HG03060 (cell line): ENCODE measurements at regions not wholly inside any gene's neighbourhood (a gene's known extent, or its start where the extent isn't known, plus 50 kb on each side); places are given as distances from the start of the nearest gene placed in this dataset.

Source experiments
- ATAC-seq: cut with Tn5 transposase; IDR thresholded peaks from one replicate; pipeline ENCODE4 v1.9.1; 2021; ENCODE audit warnings: low read depth, moderate number of reproducible peaks; ENCODE audit not compliant: unreplicated experiment

GRCh38 chr5:174281855-174282254 is 236.3 kb downstream of the NSG2 start:
- no peak for ATAC-seq

GRCh38 chr5:174282391-174282790 is 236.9 kb downstream of the NSG2 start:
- ATAC-seq, result no peak

- ATAC-seq, result no peak
These were observed 237.9 kb downstream of the NSG2 start for GRCh38 chr5:174283211-174284005.

- ATAC-seq, result no peak
These were observed 239.4 kb downstream of the NSG2 start for GRCh38 chr5:174284873-174285272.

- ATAC-seq, result no peak
These were observed 242.3 kb downstream of the NSG2 start for GRCh38 chr5:174287761-174288160.

- ATAC-seq, result no peak
These were observed 242.9 kb downstream of the NSG2 start for GRCh38 chr5:174288439-174288838.

- ATAC-seq, result no peak
These were observed 245.7 kb downstream of the NSG2 start for GRCh38 chr5:174291162-174291561.

GRCh38 chr5:174292348-174292747 is 246.8 kb downstream of the NSG2 start:
- no peak for ATAC-seq

GRCh38 chr5:174293006-174293405 is 247.5 kb downstream of the NSG2 start:
- no peak for ATAC-seq

GRCh38 chr5:174293481-174293880 is 248.0 kb downstream of the NSG2 start:
- ATAC-seq, result no peak

GRCh38 chr5:174294891-174295620 is 249.6 kb downstream of the NSG2 start:
- no peak for ATAC-seq

GRCh38 chr5:174295702-174296436 is 250.4 kb downstream of the NSG2 start:
- no peak for ATAC-seq

GRCh38 chr5:174300118-174300940 is 254.8 kb downstream of the NSG2 start:
- ATAC-seq, result no peak

GRCh38 chr5:174300941-174301761 is 255.6 kb downstream of the NSG2 start:
- no peak for ATAC-seq

GRCh38 chr5:174301848-174302625 is 256.5 kb downstream of the NSG2 start:
- ATAC-seq, result no peak

GRCh38 chr5:174303035-174303434 is 257.5 kb downstream of the NSG2 start:
- no peak for ATAC-seq

GRCh38 chr5:174303437-174304045 is 258.0 kb downstream of the NSG2 start:
- ATAC-seq, result no peak

- ATAC-seq, result no peak
These were observed 259.8 kb downstream of the NSG2 start for GRCh38 chr5:174305241-174305681.
